ENCODE measurements at regions not wholly inside any gene's neighbourhood (a gene's known extent, or its start where the extent isn't known, plus 50 kb on each side); places are given as distances from the start of the nearest gene placed in this dataset.

DNA sequence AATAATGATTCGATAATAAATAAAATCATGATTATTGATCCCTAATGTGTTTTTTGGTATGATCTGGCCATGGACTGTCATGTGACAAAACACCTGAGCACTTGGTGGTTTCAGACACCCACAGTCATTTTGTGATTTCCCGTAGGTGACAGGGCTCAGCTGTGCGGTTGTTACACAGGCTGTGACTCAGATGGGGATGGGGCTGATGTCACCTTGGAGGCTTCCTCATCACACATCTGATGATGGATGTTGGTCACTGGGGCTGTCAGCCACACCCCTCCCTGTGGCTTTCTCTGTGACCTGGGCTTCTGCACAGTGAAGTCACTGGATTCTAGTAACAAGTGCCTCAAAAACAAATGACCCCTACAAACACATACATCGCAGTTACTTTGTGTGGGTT, 995.1 kb downstream of the BRD1 start:
- Histone ChIP-seq H3K27ac (ENCODE audit: low read depth) (no peak overlapping the region), H3K4me2 (no peak overlapping the region)
- no peak for ATAC-seq

DNA sequence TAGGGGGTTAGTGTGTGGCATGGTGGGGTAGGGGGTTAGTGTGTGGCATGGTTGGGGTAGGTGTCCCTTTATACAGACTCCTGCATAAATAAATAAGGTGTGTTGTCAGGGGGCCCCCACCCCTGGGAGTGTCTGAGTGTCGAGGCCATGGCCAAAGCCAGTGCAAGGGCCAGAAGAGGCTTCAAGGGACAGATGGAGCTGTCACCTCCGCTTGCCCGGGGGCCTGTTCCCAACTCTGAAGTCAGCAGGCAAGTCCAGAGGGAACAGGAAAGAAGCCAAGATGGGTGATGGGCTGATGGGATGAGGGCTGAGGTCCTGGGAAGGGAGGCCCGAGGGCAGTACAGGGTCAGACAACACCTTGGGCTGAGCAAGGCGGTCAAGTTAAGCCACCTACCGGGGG, 997.8 kb downstream of the BRD1 start:
- Histone ChIP-seq H3K36me3 (ENCODE audit: insufficient read depth) (peaks cover 4% of the 10 kb centered on the region; the same call in 1 of the 2 replicates), H3K4me2 (no peak overlapping the region), H3K4me1 (ENCODE audit: insufficient read depth) (no peaks in the 10 kb centered on the region), H3K27me3 (ENCODE audit: insufficient read depth) (no peaks in the 10 kb centered on the region), H4K20me1 (replicated peaks; ENCODE audit: insufficient read depth) (no peaks in the 10 kb centered on the region), H3K4me3 (no peak overlapping the region), H3F3A (replicated peaks; ENCODE audit: low read depth) (no peaks in the 10 kb centered on the region), H3K27ac (ENCODE audit: low read depth) (no peak overlapping the region), H3K9me2 (ENCODE audit: insufficient read depth) (no peaks in the 10 kb centered on the region), H3K79me2 (replicated peaks; ENCODE audit: insufficient read depth) (no peaks in the 10 kb centered on the region), H2AFZ (no peak overlapping the region)
- Mint-ChIP-seq H3K27me3 (ENCODE audit: insufficient read depth, low read depth, poor library complexity) (peaks cover 4% of the 10 kb centered on the region), H3K9me3 (peaks cover 26% of the 10 kb centered on the region), H3K4me1 (no peaks in the 10 kb centered on the region), H3K36me3 (ENCODE audit: low read depth) (no peaks in the 10 kb centered on the region; the same call in 1 of the 3 replicates), H3K27ac (no peak overlapping the region), H3K4me3 (no peak overlapping the region)
- no peak for ATAC-seq
- DNase-seq (ENCODE audit: low spot score) = no peak
- TF ChIP-seq NANOG (IDR thresholded peaks at IDR 0.05; ENCODE audit: borderline replicate concordance) (no peak), ZNF331 (CRISPR knock-in tag; IDR thresholded peaks at IDR 0.05; ENCODE audit: low read depth) (no peak), POLR2AphosphoS5 (IDR thresholded peaks at IDR 0.05; ENCODE audit: low read depth) (no peak), JUNB (IDR thresholded peaks at IDR 0.05; ENCODE audit: unreplicated experiment) (no peak), ZNF114 (CRISPR knock-in tag; IDR thresholded peaks at IDR 0.05) (no peak), CREB1 (CRISPR knock-in tag; IDR thresholded peaks at IDR 0.05; ENCODE audit: low read depth) (no peak), EZH2phosphoT487 (IDR thresholded peaks at IDR 0.05; ENCODE audit: unreplicated experiment) (no peak), EZH2 (IDR thresholded peaks at IDR 0.05; ENCODE audit: low read depth, unreplicated experiment) (no peak), STAT1 (IDR thresholded peaks at IDR 0.05; ENCODE audit: unreplicated experiment) (no peak)
- TF ChIP-seq, protein P1, sequence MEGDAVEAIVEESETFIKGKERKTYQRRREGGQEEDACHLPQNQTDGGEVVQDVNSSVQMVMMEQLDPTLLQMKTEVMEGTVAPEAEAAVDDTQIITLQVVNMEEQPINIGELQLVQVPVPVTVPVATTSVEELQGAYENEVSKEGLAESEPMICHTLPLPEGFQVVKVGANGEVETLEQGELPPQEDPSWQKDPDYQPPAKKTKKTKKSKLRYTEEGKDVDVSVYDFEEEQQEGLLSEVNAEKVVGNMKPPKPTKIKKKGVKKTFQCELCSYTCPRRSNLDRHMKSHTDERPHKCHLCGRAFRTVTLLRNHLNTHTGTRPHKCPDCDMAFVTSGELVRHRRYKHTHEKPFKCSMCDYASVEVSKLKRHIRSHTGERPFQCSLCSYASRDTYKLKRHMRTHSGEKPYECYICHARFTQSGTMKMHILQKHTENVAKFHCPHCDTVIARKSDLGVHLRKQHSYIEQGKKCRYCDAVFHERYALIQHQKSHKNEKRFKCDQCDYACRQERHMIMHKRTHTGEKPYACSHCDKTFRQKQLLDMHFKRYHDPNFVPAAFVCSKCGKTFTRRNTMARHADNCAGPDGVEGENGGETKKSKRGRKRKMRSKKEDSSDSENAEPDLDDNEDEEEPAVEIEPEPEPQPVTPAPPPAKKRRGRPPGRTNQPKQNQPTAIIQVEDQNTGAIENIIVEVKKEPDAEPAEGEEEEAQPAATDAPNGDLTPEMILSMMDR (conservative IDR thresholded peaks at IDR 0.05; ENCODE audit: low read depth in 2 of 2) = no peak
- TF ChIP-seq, protein P2, sequence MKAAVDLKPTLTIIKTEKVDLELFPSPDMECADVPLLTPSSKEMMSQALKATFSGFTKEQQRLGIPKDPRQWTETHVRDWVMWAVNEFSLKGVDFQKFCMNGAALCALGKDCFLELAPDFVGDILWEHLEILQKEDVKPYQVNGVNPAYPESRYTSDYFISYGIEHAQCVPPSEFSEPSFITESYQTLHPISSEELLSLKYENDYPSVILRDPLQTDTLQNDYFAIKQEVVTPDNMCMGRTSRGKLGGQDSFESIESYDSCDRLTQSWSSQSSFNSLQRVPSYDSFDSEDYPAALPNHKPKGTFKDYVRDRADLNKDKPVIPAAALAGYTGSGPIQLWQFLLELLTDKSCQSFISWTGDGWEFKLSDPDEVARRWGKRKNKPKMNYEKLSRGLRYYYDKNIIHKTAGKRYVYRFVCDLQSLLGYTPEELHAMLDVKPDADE (IDR thresholded peaks at IDR 0.05) = no peak
- TF ChIP-seq, protein P3, sequence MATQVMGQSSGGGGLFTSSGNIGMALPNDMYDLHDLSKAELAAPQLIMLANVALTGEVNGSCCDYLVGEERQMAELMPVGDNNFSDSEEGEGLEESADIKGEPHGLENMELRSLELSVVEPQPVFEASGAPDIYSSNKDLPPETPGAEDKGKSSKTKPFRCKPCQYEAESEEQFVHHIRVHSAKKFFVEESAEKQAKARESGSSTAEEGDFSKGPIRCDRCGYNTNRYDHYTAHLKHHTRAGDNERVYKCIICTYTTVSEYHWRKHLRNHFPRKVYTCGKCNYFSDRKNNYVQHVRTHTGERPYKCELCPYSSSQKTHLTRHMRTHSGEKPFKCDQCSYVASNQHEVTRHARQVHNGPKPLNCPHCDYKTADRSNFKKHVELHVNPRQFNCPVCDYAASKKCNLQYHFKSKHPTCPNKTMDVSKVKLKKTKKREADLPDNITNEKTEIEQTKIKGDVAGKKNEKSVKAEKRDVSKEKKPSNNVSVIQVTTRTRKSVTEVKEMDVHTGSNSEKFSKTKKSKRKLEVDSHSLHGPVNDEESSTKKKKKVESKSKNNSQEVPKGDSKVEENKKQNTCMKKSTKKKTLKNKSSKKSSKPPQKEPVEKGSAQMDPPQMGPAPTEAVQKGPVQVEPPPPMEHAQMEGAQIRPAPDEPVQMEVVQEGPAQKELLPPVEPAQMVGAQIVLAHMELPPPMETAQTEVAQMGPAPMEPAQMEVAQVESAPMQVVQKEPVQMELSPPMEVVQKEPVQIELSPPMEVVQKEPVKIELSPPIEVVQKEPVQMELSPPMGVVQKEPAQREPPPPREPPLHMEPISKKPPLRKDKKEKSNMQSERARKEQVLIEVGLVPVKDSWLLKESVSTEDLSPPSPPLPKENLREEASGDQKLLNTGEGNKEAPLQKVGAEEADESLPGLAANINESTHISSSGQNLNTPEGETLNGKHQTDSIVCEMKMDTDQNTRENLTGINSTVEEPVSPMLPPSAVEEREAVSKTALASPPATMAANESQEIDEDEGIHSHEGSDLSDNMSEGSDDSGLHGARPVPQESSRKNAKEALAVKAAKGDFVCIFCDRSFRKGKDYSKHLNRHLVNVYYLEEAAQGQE (IDR thresholded peaks at IDR 0.05; ENCODE audit: unreplicated experiment) = no peak

More for the DNA sequence above, 995.1 kb downstream of the BRD1 start:
- no peaks in the 10 kb centered on the region for H3K79me2 ChIP-seq (replicated peaks; ENCODE audit: insufficient read depth)
- H3K4me1 Mint-ChIP-seq = no peaks in the 10 kb centered on the region; the same call in 2 of the 3 replicates
- no peak overlapping the region for H3K4me3 ChIP-seq
- H2AFZ ChIP-seq = no peak overlapping the region
- H3K9me3 Mint-ChIP-seq = peaks cover 32% of the 10 kb centered on the region
- DNase-seq (ENCODE audit: low spot score) = no peak
- no peaks in the 10 kb centered on the region for H3K9me2 ChIP-seq (ENCODE audit: insufficient read depth)
- H4K20me1 ChIP-seq (replicated peaks; ENCODE audit: insufficient read depth) = no peaks in the 10 kb centered on the region
- no peak overlapping the region for H3K4me3 Mint-ChIP-seq
- H3K4me1 ChIP-seq (ENCODE audit: insufficient read depth) = no peaks in the 10 kb centered on the region
- TF ChIP-seq NANOG (IDR thresholded peaks at IDR 0.05; ENCODE audit: borderline replicate concordance) (no peak), ZNF331 (CRISPR knock-in tag; IDR thresholded peaks at IDR 0.05; ENCODE audit: low read depth) (peak; percentile 93)
- H3K36me3 ChIP-seq (ENCODE audit: insufficient read depth) = peaks cover 5% of the 10 kb centered on the region
- H3F3A ChIP-seq (replicated peaks; ENCODE audit: low read depth) = peaks cover 6% of the 10 kb centered on the region; the same call in 1 of the 2 replicates
- H3K27me3 ChIP-seq (ENCODE audit: insufficient read depth) = no peaks in the 10 kb centered on the region
- no peaks in the 10 kb centered on the region; the same call in 1 of the 3 replicates for H3K36me3 Mint-ChIP-seq (ENCODE audit: low read depth)
- H3K27ac Mint-ChIP-seq = no peak overlapping the region
- peaks cover 9% of the 10 kb centered on the region for H3K27me3 Mint-ChIP-seq (ENCODE audit: insufficient read depth, low read depth, poor library complexity)

Data from GM23338 (cell line).